Ectodermal cell (in vitro differentiated cells): ENCODE measurements at regions not wholly inside any gene's neighbourhood (a gene's known extent, or its start where the extent isn't known, plus 50 kb on each side); places are given as distances from the start of the nearest gene placed in this dataset.

Source experiments
- H3K27ac ChIP-seq: 2 replicates; pipeline ENCODE4 v1.7.0; 2013; ENCODE audit warnings: mild to moderate bottlenecking, low read depth, low read length; ENCODE audit not compliant: insufficient read depth, poor library complexity, severe bottlenecking
- H3K27me3 ChIP-seq: 2 replicates; pipeline ENCODE4 v1.7.0; 2013; ENCODE audit warnings: mild to moderate bottlenecking, low read length; ENCODE audit not compliant: insufficient read depth, control insufficient read depth, poor library complexity, severe bottlenecking
- H3K36me3 ChIP-seq: one replicate; pipeline ENCODE4 v1.7.0; 2013; ENCODE audit warnings: low read length; ENCODE audit not compliant: control insufficient read depth, insufficient read depth
- H3K4me1 ChIP-seq: one replicate; pipeline ENCODE4 v1.7.0; 2013; ENCODE audit warnings: low read length; ENCODE audit not compliant: control insufficient read depth, insufficient read depth
- H3K4me3 ChIP-seq: 2 replicates; pipeline ENCODE4 v1.7.0; 2013; ENCODE audit warnings: low read depth, low read length, control low read depth; ENCODE audit not compliant: insufficient read depth
- H3K9me3 ChIP-seq: 2 replicates; pipeline ENCODE4 v1.7.0; 2013; ENCODE audit warnings: mild to moderate bottlenecking, low read length, moderate library complexity; ENCODE audit not compliant: control insufficient read depth
- WGBS, 2 experiments: methylation state at CpG; one replicate each; pipeline ENCODE4 v1.1.7; 2013; ENCODE audit warnings: missing lambda C conversion rate in 2 of 2; 5-methylcytosine and 5-hydroxymethylcytosine counted together

DNA sequence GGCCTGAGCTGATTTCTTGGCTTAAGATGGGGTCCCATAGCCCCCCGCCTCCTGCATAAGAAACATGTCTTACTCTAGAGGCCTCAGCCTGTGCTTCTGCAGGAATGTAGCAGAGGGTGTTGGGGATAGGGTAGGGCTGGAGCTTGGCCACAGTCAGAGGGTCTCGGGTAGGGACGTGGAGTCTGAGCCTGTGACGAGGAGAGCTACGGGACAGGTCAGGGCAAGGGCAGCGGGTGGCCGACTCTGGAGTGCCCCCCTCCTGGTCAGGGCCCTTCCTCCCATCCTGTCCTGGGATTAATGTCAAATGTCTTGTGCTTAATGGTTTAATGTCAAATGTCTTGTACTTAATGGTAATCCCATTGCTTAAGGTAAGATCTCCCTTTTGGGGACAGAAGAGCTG, 130.4 kb downstream of the GLI2 start:
- Histone ChIP-seq H3K4me3 (no peak overlapping the region), H3K4me1 (peaks cover 52% of the 10 kb centered on the region), H3K9me3 (no peaks in the 10 kb centered on the region), H3K27me3 (no peaks in the 10 kb centered on the region), H3K27ac (no peak overlapping the region), H3K36me3 (no peaks in the 10 kb centered on the region)
- 83 to 85% methylated on average over 7 of the region's 7 CpGs for WGBS, 2 experiments

DNA sequence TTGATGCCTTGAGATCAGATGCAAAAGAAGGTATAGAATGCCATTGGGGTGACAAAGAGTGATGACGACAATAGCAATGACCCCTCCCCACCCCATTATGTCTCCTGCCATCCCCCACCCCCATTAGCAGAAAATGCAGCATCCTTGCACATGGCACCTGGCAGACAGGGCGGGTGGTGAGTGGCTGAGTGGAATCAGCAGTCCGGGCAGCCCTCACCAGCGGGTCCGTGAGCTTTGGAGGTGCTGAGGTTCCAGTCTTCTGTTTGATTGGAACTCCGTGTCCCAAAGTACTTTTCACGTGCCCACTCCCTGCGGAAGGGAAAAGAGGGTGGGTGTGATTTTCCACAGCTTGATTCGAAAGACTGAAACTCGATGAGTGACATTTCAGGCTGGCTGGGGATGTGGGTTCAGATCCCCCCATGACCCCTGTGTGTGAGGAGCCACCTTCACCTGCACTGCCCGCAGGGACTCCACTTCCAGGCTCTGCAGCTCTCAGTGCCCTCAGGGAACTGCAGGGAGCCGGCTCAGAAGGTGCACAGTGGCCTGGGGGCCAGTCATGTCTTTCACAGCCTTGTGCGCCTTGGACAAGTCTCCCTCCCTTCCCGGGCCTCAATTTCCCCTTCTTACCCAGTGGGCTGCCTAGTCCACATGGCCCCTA, 130.9 kb downstream of the GLI2 start:
- Histone ChIP-seq H3K36me3 (no peaks in the 10 kb centered on the region), H3K4me1 (peaks cover 47% of the 10 kb centered on the region), H3K9me3 (no peaks in the 10 kb centered on the region), H3K27ac (no peak overlapping the region), H3K4me3 (no peak overlapping the region), H3K27me3 (no peaks in the 10 kb centered on the region)
- 86 to 88% methylated on average over 14 of the region's 14 CpGs for WGBS, 2 experiments

DNA sequence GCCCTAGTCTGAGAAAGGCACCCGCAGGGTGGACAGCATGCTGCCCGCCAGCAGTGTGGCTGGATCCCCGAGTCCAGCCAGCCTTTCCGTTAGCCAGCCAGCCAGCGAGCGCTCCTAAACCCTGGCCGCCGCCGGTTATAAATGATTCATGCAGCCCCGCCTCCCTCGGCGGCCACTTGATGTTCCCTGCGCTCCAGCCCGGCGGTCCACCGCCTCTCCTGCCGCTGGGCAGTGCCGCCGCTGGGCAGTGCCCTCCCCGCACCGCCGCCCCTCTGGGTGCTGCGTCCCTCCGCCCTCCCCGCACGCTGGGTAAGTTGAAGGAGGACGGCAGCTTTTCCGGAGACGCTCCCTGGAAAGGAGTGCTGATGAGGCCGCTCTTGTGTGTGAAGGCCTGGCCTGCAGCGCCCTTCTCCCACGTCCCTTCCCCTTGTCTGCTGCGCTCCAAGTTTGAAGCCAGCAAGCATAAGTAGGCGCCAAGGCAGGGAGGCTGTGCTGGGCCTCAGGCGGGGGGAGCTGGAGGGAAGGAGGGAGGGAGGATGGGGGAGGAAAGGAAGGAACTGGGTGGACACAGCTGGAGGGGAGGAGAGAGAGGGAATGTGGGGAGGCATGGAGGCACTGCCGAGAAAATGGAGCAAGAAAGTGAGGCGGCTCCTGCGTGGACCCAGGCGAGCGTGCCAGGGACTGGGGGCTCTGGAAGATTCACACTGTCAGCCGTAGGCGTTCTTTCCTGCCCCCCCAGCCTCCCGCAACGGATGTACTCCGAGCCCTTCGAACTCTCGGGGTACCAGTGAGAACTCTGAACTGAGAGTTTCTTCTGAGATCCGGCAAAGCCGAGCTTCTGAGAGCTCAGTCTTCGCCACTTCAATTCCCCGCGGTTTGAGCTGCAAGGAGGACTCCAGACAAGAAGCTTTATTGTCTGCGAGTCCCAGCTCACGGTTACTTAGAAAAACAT, 131.9 kb downstream of the GLI2 start:
- 17 to 19% methylated on average over 54 of the region's 54 CpGs for WGBS, 2 experiments
- Histone ChIP-seq H3K4me3 (peak overlapping the region; percentile 3), H3K9me3 (no peaks in the 10 kb centered on the region), H3K36me3 (no peaks in the 10 kb centered on the region), H3K27me3 (no peaks in the 10 kb centered on the region), H3K27ac (no peak overlapping the region), H3K4me1 (peaks cover 40% of the 10 kb centered on the region)

DNA sequence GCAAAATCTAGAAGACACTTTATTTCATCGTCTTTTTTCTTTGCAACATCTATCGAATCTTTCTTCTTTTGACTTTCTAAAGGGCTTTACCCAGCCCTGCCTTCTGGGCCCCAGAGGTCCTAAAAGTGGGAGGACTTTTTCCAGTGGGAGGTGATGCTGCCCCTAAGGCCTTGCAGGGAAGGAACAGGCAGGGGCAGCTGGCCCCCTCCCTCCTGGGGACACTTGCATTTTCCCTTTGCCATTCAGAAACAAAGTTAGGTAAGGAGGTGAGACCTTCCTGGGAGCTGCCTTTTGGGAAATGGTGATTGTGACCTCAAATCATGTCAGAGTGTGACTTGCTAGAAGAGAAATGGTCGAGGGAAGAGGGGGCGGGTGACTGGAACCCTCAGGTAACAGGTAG, 132.7 kb downstream of the GLI2 start:
- H3K27ac ChIP-seq, result no peak overlapping the region

DNA sequence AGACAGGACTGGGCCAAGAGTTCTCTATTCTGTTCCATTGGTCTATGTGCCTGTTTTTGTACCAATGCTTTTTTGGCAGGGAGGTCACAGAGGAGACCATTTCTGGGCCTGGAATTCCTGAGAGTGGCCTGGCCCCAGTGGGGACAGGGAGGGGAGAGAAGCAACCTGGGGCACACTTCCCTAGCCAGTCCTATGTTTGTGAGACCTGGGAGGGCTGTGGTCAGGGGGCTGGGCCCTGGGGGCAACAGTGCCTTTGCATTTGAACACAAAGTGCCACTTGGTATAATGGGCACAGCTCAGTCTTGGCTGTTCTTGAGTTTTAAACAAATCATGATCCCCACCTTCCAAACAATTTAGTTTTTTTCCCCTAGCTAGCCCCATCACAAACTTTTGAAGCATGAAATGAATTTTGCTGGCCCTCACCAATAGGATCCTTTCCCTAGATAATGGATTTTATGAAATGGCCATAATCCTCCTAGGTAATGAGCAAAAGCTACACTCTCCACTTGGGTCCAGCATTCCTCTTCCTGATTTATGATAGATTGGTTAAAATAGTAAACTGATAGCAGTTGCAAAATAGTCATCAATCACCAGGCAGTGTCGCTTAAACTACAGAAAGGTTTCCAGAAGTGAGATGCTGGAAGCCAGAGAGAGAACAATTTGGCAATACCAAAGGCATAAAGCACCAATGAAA, 133.5 kb downstream of the GLI2 start:
- no peaks in the 10 kb centered on the region for H3K36me3 ChIP-seq
- no peaks in the 10 kb centered on the region for H3K27me3 ChIP-seq
- 89 to 100% methylated on average over 1 of the region's 1 CpG for WGBS, 2 experiments

More for the DNA sequence above, 132.7 kb downstream of the GLI2 start:
- Histone ChIP-seq H3K9me3 (no peaks in the 10 kb centered on the region), H3K4me3 (no peak overlapping the region), H3K27me3 (no peaks in the 10 kb centered on the region), H3K4me1 (peaks cover 42% of the 10 kb centered on the region), H3K36me3 (no peaks in the 10 kb centered on the region)
- 78 to 80% methylated on average over 4 of the region's 4 CpGs for WGBS, 2 experiments

DNA sequence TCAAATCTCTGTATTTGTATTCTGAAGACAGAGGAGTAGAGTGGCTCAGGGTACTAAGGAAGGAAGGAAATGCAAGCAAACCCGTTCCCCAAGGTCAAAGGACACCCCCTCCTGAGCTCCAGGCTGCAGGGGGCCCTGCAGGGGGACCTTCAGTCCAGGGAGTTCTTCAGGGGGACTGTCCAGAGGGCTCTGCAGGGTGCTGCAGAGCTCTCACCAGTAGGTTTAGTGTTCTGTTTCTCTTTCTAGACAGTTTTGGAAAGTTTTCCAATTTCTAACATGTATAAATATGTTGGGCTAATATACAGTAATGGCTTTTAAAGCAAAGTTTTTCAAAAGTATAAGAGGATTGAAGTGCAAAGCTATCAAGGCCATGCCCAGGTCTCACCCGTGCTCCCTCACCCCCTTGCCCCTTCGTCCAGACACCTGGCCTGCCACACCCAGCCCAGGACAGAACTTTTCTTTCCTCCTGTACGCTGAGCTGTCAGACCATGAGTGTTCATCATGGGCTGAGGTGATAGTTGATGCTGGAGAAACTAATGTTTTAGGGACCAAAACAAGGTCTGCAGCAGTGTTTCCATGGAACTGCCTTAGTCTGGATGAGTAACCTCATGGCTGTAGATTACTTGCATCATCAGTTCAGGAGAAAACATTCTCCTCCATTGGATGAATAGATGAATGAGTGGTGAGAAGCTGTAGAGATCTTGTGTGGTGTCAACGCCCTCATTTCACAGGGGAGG, 134.2 kb downstream of the GLI2 start:
- Histone ChIP-seq H3K27ac (no peak overlapping the region), H3K27me3 (no peaks in the 10 kb centered on the region), H3K36me3 (no peaks in the 10 kb centered on the region), H3K4me1 (peaks cover 56% of the 10 kb centered on the region), H3K9me3 (no peaks in the 10 kb centered on the region), H3K4me3 (no peak overlapping the region)
- WGBS, 2 experiments, result 87 to 88% methylated on average over 4 to 5 of the region's 5 CpGs

More for the DNA sequence above, 133.5 kb downstream of the GLI2 start:
- Histone ChIP-seq H3K27ac (no peak overlapping the region), H3K4me1 (peaks cover 50% of the 10 kb centered on the region), H3K9me3 (no peaks in the 10 kb centered on the region), H3K4me3 (no peak overlapping the region)

DNA sequence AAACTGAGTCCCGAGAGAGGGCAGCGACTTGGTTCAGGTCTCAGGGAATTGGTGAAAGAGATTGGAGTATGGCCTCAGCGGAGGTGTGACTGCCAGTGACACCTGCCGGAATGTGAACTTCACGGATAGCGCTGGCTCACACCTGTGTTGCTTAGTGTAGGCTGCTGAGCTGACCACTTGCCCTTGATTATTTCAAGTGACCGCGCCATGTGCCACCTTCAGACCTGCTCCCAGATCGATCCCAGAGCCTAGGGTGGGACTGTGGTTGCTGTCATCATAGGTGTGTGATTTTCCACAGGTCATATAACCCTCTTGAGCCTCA, 134.8 kb downstream of the GLI2 start:
- Histone ChIP-seq H3K27me3 (no peaks in the 10 kb centered on the region), H3K27ac (no peak overlapping the region), H3K9me3 (no peaks in the 10 kb centered on the region), H3K4me1 (peaks cover 55% of the 10 kb centered on the region), H3K4me3 (no peak overlapping the region), H3K36me3 (no peaks in the 10 kb centered on the region)
- WGBS, 2 experiments, result 96 to 97% methylated on average over 9 of the region's 9 CpGs

DNA sequence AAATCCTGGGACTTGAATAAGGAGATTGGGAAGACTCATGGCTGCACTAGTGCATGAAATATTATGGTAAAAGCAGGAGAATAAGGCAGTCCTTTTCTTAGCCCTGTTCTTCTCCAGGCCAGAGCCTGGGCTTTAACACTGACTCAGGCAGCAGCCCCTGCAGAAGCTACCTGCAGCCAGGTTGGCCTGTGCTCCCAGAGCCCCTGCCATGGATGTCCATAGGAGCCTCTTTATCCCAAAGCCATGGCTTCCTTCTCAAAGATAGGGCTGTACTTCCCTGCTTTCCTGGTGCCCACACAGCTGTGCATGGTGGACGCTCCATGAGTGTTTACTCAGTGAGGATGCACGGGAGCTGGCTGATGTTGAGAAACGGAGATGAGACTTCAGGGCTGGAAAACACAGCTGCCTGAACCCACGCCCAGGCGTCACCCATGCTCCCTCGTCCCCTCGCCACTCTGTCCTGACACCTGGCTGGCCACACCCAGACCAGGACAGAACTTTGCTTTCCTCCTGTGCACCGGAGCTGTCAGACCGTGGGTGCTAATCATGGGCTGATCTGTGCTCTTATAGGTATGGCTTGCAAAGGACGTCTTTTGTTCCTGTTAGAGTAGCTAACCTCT, 135.5 kb downstream of the GLI2 start:
- H3K9me3 ChIP-seq, result no peaks in the 10 kb centered on the region
- H3K27me3 ChIP-seq, result no peaks in the 10 kb centered on the region
- peaks cover 49% of the 10 kb centered on the region for H3K4me1 ChIP-seq
- no peak overlapping the region for H3K4me3 ChIP-seq
- H3K27ac ChIP-seq, result no peak overlapping the region
- 90 to 94% methylated on average over 10 of the region's 10 CpGs for WGBS, 2 experiments
- H3K36me3 ChIP-seq, result no peaks in the 10 kb centered on the region

DNA sequence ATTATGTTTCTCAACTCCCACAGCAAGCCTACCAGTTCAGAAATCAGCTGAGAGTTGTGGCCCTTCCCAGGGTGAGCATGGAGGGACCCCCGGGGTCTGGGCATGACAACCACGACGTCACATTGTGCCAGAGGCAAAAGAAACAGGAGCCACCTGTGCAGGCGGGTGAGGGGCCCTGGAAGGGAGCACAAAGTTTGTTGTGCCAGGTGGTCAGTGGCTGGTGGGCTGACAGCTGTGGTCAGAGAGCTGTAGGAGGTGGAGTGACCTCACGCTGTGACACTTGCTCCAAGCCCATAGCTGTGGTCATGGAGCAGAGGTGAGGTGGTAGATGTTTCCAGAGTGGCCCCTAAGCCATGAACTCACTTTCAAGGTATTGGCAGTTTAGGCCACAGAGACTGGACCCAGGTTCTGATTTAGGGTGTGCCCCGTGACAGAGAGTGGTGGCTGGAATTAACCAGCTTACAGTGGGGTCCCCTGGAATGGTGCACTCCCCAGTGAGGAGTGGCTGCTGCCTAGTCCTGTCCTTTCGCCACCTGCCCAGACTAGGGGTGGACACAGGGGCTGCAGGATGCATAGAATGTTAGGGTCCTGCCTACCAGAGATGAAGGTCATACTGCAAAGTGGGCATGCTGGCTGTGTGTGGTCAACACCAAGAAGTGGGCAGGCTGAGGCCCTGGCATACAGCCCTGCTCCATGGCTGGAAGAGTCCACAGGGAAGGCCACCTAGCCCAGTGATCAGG, 136.4 kb downstream of the GLI2 start:
- Histone ChIP-seq H3K27ac (no peak overlapping the region), H3K4me1 (peaks cover 40% of the 10 kb centered on the region), H3K4me3 (no peak overlapping the region), H3K9me3 (no peaks in the 10 kb centered on the region), H3K27me3 (no peaks in the 10 kb centered on the region), H3K36me3 (no peaks in the 10 kb centered on the region)
- WGBS, 2 experiments, result 89 to 90% methylated on average over 7 of the region's 7 CpGs
